GM18511 (cell line): ENCODE measurements at regions not wholly inside any gene's neighbourhood (a gene's known extent, or its start where the extent isn't known, plus 50 kb on each side); places are given as distances from the start of the nearest gene placed in this dataset.
"Not testable (repeated sequence)": the region's sequence is repeated elsewhere in the genome, so short reads cannot be mapped to it uniquely, and the experiment has no call there.

ENCODE experiments used
- ATAC-seq: cut with Tn5 transposase; IDR thresholded peaks from one replicate; pipeline ENCODE4 v1.9.1; 2021; ENCODE audit warnings: mild to moderate bottlenecking, moderate library complexity; ENCODE audit not compliant: unreplicated experiment

- ATAC-seq = no peak
These were observed 118.9 kb upstream of the NMUR2 start for GRCh38 chr5:152523964-152524363.

- ATAC-seq = peak; percentile 81
These were observed 122.4 kb upstream of the NMUR2 start for GRCh38 chr5:152527358-152528052.

GRCh38 chr5:152529440-152529839 is 124.4 kb upstream of the NMUR2 start:
- ATAC-seq = no peak

GRCh38 chr5:152532714-152533113 is 127.6 kb upstream of the NMUR2 start:
- no peak for ATAC-seq

- no peak for ATAC-seq
These were observed 129.6 kb upstream of the NMUR2 start for GRCh38 chr5:152534641-152535040.

GRCh38 chr5:152542741-152543140 is 137.7 kb upstream of the NMUR2 start:
- no peak for ATAC-seq

GRCh38 chr5:152546493-152546892 is 141.4 kb upstream of the NMUR2 start:
- no peak for ATAC-seq

- ATAC-seq = no peak
These were observed 142.1 kb upstream of the NMUR2 start for GRCh38 chr5:152547202-152547601.

- ATAC-seq = peak; percentile 52
These were observed 144.6 kb upstream of the NMUR2 start for GRCh38 chr5:152549709-152550108.

GRCh38 chr5:152551061-152551460 is 146.0 kb upstream of the NMUR2 start:
- ATAC-seq = peak; percentile 56

- ATAC-seq = no peak
These were observed 151.7 kb upstream of the NMUR2 start for GRCh38 chr5:152556784-152557183.

GRCh38 chr5:152560512-152561137 is 155.5 kb upstream of the NMUR2 start:
- no peak for ATAC-seq

- ATAC-seq = no peak
These were observed 162.9 kb upstream of the NMUR2 start for GRCh38 chr5:152568016-152568415.

- ATAC-seq = no peak
These were observed 167.7 kb upstream of the NMUR2 start for GRCh38 chr5:152572812-152573211.

- no peak for ATAC-seq
These were observed 179.0 kb upstream of the NMUR2 start for GRCh38 chr5:152584103-152584502.

- no peak for ATAC-seq
These were observed 187.3 kb upstream of the NMUR2 start for GRCh38 chr5:152592416-152592815.

GRCh38 chr5:152593388-152593787 is 188.3 kb upstream of the NMUR2 start:
- ATAC-seq = no peak

GRCh38 chr5:152595405-152595804 is 190.3 kb upstream of the NMUR2 start:
- no peak for ATAC-seq

- no peak for ATAC-seq
These were observed 194.0 kb upstream of the NMUR2 start for GRCh38 chr5:152599096-152599495.

GRCh38 chr5:152601806-152602732 is 197.0 kb upstream of the NMUR2 start:
- ATAC-seq = no peak

GRCh38 chr5:152606050-152606449 is 201.0 kb upstream of the NMUR2 start:
- not testable (repeated sequence) for ATAC-seq
